Chondrocyte (in vitro differentiated cells): ENCODE measurements at regions not wholly inside any gene's neighbourhood (a gene's known extent, or its start where the extent isn't known, plus 50 kb on each side); places are given as distances from the start of the nearest gene placed in this dataset.

ENCODE experiments used
- DNase-seq: peaks from one replicate; pipeline ENCODE4 v3.0.0; 2021; ENCODE audit warnings: mixed read lengths, low spot score
- H3K27ac Mint-ChIP-seq: one replicate; pipeline ENCODE4 v1.8.0; 2021; ENCODE audit warnings: mild to moderate bottlenecking, moderate library complexity, mixed read lengths; ENCODE audit not compliant: unreplicated experiment
- H3K27me3 Mint-ChIP-seq: 2 replicates; pipeline ENCODE4 v1.8.0; 2021; ENCODE audit warnings: low read depth, mixed read lengths
- H3K36me3 Mint-ChIP-seq: 2 replicates; pipeline ENCODE4 v1.8.0; 2021; ENCODE audit warnings: low read depth, mixed read lengths
- H3K4me1 Mint-ChIP-seq: 2 replicates; pipeline ENCODE4 v1.8.0; 2021; ENCODE audit warnings: low read depth, mild to moderate bottlenecking, mixed read lengths
- H3K4me3 Mint-ChIP-seq: one replicate; pipeline ENCODE4 v1.8.0; 2021; ENCODE audit warnings: mild to moderate bottlenecking, moderate library complexity, mixed read lengths; ENCODE audit not compliant: unreplicated experiment
- H3K9me3 Mint-ChIP-seq: 2 replicates; pipeline ENCODE4 v1.8.0; 2021; ENCODE audit warnings: low read depth, mixed read lengths
- TF ChIP-seq, protein P1 (sequence below): fragments of 200-600 bp; sonication (generic); IDR thresholded peaks from 2 replicates; pipeline ENCODE4 v1.5.0; 2021; ENCODE audit warnings: antibody characterized with exemption, mild to moderate bottlenecking, moderate library complexity

DNA sequence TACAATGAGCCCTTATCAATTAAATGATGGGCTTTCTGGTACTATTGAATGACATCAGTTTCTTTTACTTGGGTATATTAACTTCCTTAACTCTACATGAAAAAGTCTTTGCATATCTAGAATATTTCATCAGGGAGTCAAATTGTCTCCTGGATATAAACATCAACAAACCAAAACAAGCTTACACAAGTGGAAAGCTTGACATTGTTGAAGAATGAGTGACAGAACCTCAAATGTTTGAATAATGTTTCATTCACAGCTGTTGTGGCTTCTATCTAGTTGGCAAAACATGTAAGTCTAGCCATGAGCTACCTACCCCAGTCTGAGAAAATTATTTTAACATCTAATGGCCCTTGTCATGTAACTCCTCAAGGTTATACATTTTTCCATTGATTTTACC, 604.8 kb upstream of the ADAMTS5 start:
- Mint-ChIP-seq H3K4me1 (peaks cover 51% of the 10 kb centered on the region), H3K36me3 (no peaks in the 10 kb centered on the region), H3K27me3 (no peaks in the 10 kb centered on the region), H3K9me3 (peaks cover 12% of the 10 kb centered on the region), H3K4me3 (no peak overlapping the region), H3K27ac (peak overlapping the region; percentile 96)
- DNase-seq: no peak
- TF ChIP-seq, protein P1, sequence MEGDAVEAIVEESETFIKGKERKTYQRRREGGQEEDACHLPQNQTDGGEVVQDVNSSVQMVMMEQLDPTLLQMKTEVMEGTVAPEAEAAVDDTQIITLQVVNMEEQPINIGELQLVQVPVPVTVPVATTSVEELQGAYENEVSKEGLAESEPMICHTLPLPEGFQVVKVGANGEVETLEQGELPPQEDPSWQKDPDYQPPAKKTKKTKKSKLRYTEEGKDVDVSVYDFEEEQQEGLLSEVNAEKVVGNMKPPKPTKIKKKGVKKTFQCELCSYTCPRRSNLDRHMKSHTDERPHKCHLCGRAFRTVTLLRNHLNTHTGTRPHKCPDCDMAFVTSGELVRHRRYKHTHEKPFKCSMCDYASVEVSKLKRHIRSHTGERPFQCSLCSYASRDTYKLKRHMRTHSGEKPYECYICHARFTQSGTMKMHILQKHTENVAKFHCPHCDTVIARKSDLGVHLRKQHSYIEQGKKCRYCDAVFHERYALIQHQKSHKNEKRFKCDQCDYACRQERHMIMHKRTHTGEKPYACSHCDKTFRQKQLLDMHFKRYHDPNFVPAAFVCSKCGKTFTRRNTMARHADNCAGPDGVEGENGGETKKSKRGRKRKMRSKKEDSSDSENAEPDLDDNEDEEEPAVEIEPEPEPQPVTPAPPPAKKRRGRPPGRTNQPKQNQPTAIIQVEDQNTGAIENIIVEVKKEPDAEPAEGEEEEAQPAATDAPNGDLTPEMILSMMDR: no peak

DNA sequence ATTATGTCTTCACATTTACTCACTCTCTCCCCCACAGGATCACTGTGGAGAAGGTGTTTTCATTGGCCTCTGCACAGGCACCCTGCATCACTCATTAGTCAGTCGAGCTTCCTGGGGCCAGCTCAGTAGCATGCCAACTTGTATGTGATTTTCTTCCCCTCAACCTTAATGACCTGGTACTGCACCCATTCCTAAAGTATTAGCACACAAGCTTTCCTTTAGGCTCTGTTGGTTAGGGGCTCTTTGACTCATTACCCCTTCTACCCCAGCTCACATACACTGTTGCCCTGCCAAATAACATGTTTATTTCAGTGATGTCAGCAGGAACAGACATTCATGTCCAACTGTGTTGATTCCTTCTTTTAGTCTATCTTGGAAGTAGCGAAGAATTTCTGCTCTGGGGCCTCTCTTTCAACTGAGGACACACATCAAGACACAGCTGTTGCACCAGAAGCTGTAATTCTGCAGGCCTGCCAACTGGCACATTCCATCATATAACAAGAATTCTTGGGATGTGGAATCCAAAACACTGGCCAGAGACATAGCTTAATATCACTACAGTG, 603.5 kb upstream of the ADAMTS5 start:
- H3K9me3 Mint-ChIP-seq: peaks cover 12% of the 10 kb centered on the region
- no peak overlapping the region for H3K4me3 Mint-ChIP-seq
- peaks cover 62% of the 10 kb centered on the region for H3K4me1 Mint-ChIP-seq
- peak overlapping the region; percentile 96 for H3K27ac Mint-ChIP-seq
- no peaks in the 10 kb centered on the region for H3K27me3 Mint-ChIP-seq
- TF ChIP-seq, protein P1: no peak
- DNase-seq: no peak
- H3K36me3 Mint-ChIP-seq: no peaks in the 10 kb centered on the region

DNA sequence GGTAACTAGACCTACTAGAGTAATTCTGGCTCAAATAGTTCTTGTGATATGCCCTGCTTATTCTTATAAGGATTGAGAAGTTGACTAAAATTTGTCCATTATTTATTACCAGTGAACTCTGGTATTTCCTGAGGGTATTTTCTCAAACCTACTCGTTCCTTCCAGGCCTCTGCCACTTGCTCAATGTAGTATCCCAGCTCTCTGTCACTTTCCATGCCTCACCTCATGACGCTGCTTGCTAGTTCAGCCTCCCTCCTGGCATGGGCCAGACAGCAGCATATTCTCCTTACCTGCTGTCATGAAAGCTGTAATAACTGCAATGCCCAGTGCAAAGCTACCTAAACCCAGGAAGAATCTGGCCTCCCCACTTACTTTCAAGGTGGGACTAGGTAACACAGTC, 602.9 kb upstream of the ADAMTS5 start:
- no peak for DNase-seq
- Mint-ChIP-seq H3K27me3 (no peaks in the 10 kb centered on the region), H3K27ac (peak overlapping the region; percentile 96), H3K4me3 (no peak overlapping the region), H3K4me1 (peaks cover 68% of the 10 kb centered on the region), H3K9me3 (peaks cover 12% of the 10 kb centered on the region), H3K36me3 (no peaks in the 10 kb centered on the region)
- TF ChIP-seq, protein P1: peak; percentile 5

DNA sequence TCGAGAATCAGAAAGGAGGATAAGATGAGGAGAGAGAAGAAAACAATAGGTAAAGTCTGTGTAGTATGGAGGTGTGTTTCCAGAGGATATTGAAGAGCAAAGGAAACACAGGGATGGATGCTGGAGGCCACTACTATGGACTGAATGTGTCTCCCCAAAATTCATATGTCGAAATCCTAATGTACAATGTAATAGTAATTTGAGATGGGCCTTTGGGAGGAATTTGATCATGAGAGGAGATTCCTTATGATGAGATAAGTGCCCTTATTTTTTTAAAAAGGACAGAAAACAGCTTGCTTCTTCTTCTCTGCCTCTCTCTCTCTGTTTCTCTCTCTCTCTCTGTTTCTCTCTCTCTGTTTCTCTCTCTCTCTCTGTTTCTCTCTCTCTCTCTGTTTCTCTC, 602.2 kb upstream of the ADAMTS5 start:
- Mint-ChIP-seq H3K36me3 (no peaks in the 10 kb centered on the region), H3K9me3 (peaks cover 12% of the 10 kb centered on the region), H3K27ac (peak overlapping the region; percentile 96), H3K4me3 (no peak overlapping the region), H3K27me3 (no peaks in the 10 kb centered on the region), H3K4me1 (peaks cover 75% of the 10 kb centered on the region)
- no peak for DNase-seq
- TF ChIP-seq, protein P1: no peak

DNA sequence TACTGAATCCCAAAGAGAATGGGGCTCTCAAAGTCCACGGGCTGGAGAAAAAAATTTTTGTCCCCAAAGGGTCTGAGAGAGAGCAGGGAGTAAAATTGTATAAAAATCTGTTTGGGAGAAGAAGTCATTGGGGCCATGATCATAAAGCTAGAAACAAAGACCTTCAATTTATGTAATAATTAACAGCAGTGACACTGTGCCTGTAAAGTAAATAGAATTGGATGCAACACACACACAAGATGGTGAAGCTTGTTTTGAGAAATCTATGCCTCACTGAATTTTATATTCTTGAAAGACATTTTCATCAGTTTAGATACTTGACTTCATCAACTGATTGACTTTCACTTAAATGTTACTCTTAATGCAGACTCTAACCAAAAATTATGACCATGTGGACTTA, 600.5 kb upstream of the ADAMTS5 start:
- no peak overlapping the region for H3K4me3 Mint-ChIP-seq
- peaks cover 6% of the 10 kb centered on the region for H3K9me3 Mint-ChIP-seq
- no peaks in the 10 kb centered on the region for H3K27me3 Mint-ChIP-seq
- TF ChIP-seq, protein P1: no peak
- no peaks in the 10 kb centered on the region for H3K36me3 Mint-ChIP-seq
- peak overlapping the region; percentile 73 for H3K27ac Mint-ChIP-seq
- peaks cover 73% of the 10 kb centered on the region for H3K4me1 Mint-ChIP-seq
- DNase-seq: no peak
